ENCODE measurements at regions not wholly inside any gene's neighbourhood (a gene's known extent, or its start where the extent isn't known, plus 50 kb on each side); places are given as distances from the start of the nearest gene placed in this dataset.
"Not testable (repeated sequence)": the region's sequence is repeated elsewhere in the genome, so short reads cannot be mapped to it uniquely, and the experiment has no call there.

GRCh38 chr5:172546196-172546595, 91.9 kb upstream of the SH3PXD2B start:
- no peak for DNase-seq

- DNase-seq: no peak
Observed at GRCh38 chr5:172545291-172545801, 91.0 kb upstream of the SH3PXD2B start.

GRCh38 chr5:172544371-172545095, 90.2 kb upstream of the SH3PXD2B start:
- no peak for DNase-seq

GRCh38 chr5:172543484-172544298, 89.4 kb upstream of the SH3PXD2B start:
- no peak for DNase-seq

- DNase-seq: no peak
Observed at GRCh38 chr5:172542651-172543131, 88.4 kb upstream of the SH3PXD2B start.

GRCh38 chr5:172541773-172542136, 87.4 kb upstream of the SH3PXD2B start:
- no peak for DNase-seq

GRCh38 chr5:172541099-172541772, 86.9 kb upstream of the SH3PXD2B start:
- no peak for DNase-seq

- no peak for DNase-seq
Observed at GRCh38 chr5:172540099-172540870, 86.0 kb upstream of the SH3PXD2B start.

GRCh38 chr5:172535108-172535445, 80.8 kb upstream of the SH3PXD2B start:
- DNase-seq: no peak

- DNase-seq: no peak
Observed at GRCh38 chr5:172534229-172535107, 80.1 kb upstream of the SH3PXD2B start.

- no peak for DNase-seq
Observed at GRCh38 chr5:172533399-172534228, 79.3 kb upstream of the SH3PXD2B start.

GRCh38 chr5:172533058-172533398, 78.7 kb upstream of the SH3PXD2B start:
- DNase-seq: no peak

GRCh38 chr5:172532439-172532838, 78.1 kb upstream of the SH3PXD2B start:
- not testable (repeated sequence) for DNase-seq

GRCh38 chr5:172531704-172532026, 77.3 kb upstream of the SH3PXD2B start:
- no peak for DNase-seq

- no peak for DNase-seq
Observed at GRCh38 chr5:172530878-172531703, 76.8 kb upstream of the SH3PXD2B start.

GRCh38 chr5:172530406-172530805, 76.1 kb upstream of the SH3PXD2B start:
- DNase-seq: no peak

- DNase-seq: no peak
Observed at GRCh38 chr5:172529896-172530295, 75.6 kb upstream of the SH3PXD2B start.

- DNase-seq: no peak
Observed at GRCh38 chr5:172528440-172528839, 74.1 kb upstream of the SH3PXD2B start.

GRCh38 chr5:172527559-172527958, 73.2 kb upstream of the SH3PXD2B start:
- DNase-seq: no peak

GRCh38 chr5:172525996-172526360, 71.7 kb upstream of the SH3PXD2B start:
- no peak for DNase-seq
